NCI-H226 (cell line): ENCODE measurements at regions not wholly inside any gene's neighbourhood (a gene's known extent, or its start where the extent isn't known, plus 50 kb on each side); places are given as distances from the start of the nearest gene placed in this dataset.
"Not testable (repeated sequence)": the region's sequence is repeated elsewhere in the genome, so short reads cannot be mapped to it uniquely, and the experiment has no call there.

Experiments used
- DNase-seq: peaks from one replicate; pipeline ENCODE4 v3.0.0-alpha.2; 2015

DNA sequence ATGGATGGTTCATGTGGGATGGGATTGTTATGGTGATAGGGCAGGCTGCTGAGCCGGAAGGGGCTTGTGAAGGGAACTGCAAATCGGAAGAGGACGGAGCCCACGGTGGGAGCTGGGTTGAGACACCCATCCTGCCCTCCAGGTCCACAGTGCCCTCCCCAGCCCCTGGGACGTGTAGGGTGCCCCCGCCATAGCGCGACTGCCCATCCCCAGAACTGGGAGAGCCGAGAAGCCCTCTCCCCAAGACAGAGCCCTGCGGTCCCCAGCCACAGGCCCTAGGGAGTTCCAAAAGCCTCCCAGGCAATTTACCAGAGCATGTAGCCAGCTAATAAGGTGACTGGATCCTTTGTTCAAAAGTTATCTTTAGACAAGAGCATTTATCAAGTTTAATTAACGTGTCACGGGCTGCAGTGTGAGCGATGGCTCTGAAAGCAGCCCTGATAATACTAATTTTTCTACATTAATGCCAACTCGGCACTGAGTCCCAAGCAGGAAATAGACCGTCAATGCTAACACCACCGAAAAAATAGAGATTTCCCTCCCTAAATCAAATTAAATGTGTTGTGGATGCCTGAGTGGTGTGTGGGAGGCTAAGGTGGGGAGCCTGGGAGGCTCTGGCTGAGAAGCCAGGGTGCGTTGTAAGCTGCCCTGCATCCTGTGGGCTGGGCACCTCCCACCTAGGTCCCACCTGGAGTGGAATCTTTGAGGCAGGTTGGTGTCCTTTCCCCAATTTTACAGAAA is 76.8 kb upstream of the RTL6 start:
- no peak for DNase-seq

DNA sequence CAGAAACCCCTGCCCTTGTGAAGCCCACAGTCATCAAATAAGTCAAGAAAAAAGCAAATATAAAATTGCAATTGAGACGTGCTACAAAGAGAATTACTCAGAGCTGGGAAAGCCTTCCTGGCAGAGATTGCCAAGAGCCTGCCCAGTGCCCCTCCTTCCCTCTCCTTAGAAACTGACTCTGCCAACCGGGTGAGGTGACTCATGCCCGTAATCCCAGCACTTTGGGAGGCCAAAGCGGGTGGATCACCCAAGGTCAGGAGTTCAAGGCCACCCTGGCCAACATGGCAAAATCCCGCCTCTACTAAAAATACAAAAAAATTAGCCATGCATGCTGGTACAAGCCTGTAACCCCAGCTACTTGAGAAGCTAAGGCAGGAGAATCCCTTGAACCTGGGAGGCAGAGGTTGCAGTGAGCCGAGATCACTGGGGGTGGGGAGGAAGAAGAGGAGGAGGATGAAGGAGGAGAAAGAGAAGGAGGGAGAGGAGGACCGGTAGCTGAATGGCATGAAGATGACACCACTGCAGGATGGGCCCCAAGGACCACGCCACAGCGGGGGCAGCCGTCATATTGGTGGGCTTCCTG is 76.1 kb upstream of the RTL6 start:
- peak; percentile 65 for DNase-seq

DNA sequence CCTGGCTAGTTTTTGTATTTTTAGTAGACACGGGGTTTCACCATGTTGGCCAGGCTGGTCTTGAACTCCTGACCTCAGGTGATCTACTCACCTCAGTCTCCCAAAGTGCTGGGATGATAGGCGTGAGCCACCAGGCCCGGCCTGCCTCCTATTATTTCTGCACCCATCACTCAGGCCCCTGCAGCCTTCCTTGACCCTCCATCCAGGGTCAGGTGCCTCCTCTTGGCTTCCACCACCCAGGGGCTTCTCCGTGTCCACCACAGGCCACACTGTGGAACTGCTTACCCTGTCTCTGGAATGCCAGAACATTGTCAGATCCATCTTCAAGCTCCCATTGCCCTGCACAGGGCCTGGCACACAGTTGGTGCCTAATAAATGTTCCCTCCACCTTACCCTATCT is 75.4 kb upstream of the RTL6 start:
- DNase-seq = no peak

DNA sequence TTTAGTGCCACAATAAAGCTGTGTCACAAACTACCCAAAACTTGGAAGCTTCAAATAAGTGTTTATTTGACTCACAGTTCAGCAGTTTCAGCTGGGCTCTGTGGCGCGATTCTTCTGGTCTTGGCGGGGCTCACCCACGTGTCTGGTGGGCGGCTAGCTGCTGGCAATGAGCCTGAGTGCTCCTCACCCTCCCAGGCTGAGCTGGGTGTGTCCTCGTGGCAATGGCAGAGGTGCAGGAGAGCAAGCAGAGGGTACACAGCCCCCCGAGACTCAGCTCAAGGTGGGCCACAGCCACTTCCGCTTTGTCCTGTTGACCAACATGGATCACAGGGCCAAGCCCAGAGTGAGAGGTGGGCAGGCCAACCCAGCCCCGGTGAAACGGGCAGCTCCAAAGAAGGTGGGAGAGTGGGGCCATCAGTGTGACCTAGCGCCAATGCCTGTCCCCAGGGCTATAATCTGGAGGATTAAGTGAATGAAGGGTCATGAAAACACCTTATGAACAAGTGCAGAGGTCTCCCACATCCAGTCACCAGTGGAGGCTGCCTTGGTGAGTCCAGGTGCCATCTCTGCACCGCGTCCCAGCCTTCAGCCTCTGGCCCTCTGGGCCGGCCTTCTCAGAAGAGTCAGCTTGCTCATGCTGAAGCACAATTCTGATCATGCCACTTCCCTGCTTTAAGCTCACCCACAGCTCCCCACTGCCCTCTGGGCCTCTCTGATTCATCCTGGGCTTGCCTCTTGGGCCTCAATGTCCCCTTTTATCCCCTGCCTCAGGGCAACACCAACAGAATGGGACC is 74.6 kb upstream of the RTL6 start:
- no peak for DNase-seq

DNA sequence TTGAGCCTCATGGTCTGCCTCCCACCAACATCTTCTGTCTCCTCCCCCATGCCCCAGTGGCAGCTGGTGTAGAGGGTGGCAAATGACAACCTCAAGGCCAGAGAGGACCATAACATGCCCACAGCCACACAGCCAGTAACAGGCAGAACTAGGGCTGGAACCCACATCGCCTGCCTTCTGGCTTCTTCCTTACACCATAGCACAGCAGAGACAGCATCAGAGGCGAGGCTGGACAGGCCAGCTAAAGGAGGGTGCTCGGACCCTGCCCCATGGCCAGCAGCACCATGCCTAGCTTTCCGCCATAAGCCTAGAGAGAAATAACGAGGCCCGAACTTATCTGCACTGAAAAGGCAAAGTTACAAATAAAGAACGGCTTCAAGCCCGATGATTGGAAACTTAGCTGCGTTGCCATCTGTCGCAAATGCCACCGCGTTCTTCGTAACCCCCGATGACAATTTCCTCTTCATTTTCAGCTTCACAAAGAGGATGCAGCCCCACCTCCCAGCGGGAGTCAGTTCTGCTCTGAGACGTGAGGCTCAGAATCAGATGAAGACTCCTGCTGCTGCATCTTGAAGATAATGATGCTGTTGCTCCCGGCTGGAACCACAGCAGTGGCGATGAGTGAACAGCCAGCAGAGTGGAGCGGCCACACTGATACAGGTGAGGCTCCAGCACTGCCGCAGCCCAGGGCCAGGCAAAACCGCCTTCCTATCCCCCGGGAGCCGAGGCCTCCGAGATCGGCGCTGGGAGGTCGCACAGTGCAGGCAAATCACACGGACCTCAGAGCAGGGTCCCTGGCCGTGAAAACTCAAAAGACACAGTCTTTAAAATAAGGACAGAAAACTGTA is 73.8 kb upstream of the RTL6 start:
- DNase-seq = no peak

DNA sequence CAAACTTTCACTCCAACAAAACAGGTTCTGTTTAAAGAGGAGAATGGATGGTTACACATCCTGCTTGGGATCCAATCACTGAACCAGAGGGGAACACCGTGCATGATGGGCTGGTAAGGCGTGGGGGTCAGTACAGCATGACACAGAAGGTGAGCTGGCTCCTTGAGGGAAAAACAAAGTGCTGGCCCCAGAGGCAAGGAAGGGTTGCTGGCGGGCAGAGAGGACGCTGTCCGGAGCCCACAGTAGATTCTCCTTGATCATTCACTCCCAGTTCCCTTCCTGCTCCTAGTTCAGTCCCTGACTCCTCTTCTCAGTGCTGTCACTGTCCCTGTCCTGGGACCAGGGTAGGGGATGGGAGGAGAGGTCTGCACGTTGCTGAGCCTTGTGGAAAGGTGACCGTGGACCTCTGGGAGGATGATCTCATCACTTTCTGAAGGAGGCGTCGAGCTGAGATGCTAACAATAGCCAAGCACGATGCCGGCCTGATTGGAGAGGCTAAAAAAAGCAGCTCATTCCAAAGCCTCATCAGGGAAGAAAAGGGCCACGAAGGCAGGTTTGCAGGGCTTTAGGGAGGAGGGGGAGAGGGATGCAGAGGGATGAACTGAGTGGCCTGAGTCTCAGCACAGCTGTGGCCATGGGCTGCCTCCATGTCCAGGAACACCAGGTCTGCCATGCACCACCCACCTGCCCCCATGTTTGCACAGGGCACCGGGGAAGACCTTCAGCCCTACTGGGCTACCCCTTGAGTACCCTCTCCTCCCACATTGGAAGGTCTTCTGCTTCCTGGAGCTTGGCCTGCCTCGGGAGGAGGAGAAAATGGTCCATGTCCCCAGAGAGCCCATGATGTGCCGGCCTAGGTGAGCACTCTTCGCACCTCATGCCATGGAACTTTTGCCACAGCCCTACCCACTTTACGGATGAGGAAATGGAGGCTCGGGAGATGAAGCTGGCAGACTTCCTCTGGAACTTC is 72.7 kb upstream of the RTL6 start:
- DNase-seq = no peak

DNA sequence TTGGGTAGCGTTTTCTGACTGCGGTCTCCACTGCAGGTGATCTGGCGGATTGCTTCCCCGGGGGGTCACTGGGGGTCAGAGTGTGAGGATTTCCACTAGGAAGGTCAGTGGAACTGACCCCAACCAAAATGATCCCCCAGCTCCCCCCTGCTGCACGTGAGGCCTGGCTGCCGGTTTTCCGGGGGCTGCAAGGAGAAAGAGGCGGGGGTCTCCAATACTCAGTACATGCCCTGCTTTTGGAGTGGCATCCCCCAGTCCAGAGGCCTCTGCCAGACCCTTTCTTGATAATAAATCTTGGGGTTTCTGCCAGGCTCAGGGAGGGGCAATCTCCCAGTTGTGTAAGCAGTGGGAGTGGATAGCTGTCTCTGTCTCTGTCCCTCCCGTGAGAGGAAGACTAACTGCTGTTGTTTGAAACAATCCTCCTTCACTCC is 71.5 kb upstream of the RTL6 start:
- DNase-seq = no peak

DNA sequence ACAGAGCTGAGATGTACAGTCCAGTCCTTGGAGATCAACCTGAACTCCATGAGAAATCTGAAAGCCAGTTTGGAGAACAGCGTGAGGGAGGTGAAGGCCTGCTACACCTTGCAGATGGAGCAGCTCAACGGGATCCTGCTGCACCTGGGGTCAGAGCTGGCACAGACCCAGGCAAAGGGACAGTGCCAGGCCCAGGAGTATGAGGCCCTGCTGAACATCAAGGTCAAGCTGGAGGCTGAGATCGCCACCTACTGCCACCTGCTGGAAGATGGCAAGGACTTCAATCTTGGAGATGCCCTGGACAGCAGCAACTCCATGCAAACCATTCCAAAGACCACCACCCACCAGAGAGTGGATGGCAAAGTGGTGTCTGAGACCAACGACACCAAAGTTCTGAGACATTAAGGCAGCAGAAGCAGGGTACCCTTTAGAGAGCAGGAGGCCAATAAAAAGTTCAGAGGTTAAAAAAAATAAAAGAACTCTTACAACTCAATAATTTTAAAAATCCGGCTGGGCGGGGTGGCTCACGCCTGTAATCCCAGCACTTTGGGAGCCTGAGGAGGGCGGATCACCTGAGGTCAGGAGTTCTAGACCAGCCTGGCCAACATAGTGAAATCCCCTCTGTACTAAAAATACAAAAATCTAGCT is 69.9 kb upstream of the RTL6 start:
- no peak for DNase-seq

DNA sequence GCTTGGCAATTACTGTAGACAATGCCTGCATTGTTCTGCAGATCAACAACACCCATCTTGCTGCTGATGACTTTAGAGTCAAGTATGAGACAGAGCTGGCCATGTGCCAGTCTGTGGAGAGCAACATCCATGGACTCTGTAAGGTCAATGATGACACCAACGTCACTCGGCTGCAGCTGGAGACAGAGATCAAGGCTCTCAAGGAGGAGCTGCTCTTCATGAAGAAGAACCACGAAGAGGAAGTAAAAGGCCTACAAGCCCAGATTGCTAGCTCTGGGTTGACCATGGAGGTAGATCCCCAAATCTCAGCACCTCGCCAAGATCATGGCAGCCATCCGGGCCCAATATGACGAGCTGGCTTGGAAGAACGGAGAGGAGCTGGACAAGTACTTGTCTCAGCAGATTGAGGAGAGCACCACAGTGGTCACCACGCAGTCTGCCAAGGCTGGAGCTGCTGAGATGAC is 69.4 kb upstream of the RTL6 start:
- DNase-seq = not testable (repeated sequence)

DNA sequence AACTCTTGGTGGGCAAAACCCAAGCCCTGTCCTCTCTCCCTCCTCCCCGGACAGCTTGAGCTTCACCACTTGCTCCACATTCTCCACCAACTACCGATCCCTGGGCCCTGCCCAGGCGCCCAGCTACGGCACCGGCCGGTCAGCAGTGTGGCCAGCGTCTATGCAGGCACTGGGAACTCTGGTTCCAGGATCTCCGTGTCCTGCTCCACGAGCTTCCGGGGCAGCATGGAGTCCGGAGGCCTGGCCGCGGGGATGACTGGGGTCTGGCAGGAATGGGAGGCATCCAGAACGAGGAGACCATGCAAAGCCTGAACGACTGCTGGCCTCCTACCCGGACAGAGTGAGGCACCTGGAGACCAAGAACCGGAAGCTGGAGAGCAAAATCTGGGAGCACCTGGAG is 68.9 kb upstream of the RTL6 start:
- no peak for DNase-seq

DNA sequence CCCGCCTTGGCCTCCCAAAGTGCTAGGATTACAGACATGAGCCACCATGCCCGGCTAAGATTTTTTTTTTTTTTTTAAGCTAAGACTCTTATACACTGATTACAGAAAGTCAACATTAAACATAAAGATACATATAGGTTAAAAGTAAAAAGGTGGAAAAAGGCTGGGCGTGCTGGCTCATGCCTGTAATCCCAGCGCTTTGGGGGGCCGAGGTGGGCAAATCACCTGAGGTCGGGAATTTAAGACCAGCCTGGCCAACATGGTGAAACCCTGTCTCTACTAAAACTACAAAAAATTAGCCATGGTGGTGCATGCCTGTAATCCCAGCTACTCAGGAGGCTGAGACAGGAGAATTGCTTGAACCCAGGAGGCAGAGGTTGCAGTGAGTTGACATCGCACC is 64.6 kb upstream of the RTL6 start:
- DNase-seq = not testable (repeated sequence)

DNA sequence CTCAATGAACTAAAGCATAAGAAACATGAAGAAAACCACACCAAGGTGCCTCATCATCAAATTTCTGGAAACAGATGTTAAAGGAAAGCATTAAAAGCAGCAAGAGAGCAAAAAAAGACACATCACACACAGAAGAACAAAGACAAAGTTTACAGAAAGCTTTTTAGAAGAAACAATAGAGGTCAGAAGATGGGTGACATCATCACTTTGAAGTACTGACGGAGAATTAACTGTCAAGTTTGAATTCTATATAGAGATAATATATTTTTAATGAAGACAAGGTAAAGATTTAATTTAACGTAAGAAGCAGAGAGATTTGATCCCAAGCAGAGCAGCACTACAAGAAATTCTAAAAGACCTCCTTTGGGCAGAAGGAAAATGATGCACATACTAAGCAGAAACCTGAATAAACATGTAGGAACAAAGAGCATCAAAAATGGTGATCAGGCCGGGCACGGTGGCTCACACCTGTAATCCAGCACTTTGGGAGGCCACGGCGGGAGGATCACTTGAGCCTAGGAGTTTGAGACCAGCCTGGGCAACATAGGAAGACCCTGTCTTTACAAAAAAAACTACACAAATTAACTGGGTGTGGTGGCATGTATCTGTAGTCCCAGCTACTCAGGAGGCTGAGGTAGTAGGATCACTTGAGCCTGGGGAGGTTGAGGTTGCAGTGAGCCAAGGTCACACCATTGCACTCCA is 63.3 kb upstream of the RTL6 start:
- no peak for DNase-seq

DNA sequence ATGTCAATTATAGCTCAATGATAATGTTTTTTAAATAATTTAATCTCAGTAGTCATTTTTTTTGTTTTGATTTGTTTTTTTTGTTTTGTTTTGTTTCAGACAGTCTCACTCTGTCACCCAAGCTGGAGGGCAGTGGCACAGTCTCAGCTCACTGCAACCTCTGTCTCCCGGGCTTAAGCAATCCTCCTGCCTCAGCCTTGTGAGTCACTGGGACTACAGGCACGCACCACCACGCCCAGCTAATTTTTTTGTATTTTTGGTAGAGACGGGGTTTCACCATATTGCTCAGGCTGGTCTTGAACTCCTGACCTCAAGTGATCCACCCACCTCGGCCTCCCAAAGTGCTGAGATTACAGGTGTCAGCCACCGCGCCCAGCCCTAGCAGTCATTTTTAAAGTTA is 60.6 kb upstream of the RTL6 start:
- DNase-seq = not testable (repeated sequence)

DNA sequence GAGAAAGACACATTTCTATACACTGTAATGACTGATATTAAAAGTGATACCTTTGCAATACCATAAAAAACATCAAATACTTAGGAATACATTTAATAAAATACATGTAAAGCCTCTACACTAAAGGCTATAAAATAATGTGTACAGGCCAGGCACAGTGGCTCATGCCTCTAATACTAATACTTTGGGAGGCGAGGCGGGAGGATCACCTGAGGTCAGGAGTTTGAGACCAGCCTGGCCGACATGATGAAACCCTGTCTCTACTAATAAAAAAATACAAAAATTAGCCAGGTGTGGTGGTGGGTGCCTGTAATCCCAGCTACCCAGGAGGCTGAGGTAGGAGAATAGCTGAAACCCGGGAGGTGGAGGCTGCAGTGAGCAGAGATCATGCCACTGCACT is 59.8 kb upstream of the RTL6 start:
- not testable (repeated sequence) for DNase-seq

DNA sequence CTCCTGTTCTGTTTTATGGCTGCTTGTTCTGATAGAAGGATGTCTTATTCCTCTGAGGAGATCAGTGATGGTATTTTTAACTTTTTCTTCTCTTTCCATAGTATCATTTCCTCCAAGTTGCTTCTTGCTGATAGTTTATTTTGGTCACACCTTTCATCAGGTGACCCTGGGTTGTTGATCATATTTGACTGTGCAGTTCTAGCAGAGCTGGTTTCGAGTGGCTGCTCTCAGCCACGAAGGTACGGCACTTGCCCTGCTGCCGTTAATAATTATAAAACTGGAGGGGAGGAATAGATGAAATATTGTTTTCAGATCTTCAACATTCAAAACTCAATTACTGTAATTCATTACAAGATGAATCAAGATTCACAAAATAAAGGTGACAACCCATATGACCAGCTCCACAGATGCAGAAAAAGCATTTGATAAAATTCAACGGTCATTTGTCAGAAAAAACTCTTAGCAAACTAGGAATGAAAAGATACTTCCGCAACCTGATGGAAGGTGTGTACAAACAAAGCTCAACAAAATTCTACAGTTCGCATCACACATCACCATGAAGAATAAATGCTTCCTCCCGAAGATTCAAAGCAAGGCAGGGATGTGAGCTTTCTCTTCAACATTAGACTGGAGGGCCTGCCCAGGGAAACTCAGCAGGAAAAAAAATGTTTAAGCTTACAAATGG is 59.2 kb upstream of the RTL6 start:
- no peak for DNase-seq

DNA sequence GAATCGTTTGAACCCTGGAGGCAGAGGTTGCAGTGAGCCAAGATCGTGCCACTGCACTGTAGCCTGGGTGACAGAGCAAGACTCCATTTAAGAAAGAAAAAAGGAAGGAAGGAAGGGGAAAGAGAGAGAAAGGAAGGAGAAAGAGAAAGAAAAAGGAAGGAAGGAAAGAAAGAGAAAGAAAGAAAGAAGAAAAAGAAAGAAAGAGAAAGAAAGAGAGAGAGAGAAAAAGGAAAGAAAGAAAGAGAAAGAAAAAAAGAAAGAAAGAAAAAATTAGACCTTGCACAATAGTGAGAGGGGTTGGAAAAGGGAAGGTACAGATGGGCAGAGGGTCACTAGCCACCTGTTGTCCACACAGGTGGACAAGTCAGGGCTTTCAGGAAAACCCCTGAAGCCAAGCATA is 57.6 kb upstream of the RTL6 start:
- no peak for DNase-seq

DNA sequence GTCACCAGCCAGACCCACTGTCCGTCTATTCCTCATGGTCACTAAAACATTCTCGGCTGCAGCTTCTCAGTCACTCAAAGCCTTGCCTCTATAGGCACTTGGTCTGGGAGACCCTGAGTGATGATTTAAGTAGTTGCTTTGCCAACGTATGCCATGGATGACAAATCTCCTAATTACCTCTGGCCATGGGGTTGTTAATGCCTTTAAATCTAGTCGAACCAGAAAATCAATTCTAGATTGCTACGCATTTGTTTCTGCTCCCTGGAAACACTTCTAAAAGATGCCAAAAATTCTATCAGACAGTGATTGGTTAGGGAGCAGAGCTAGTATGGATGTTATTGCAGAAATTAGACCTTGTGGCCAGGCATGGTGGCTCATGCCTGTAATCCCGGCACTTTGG is 57.0 kb upstream of the RTL6 start:
- no peak for DNase-seq

DNA sequence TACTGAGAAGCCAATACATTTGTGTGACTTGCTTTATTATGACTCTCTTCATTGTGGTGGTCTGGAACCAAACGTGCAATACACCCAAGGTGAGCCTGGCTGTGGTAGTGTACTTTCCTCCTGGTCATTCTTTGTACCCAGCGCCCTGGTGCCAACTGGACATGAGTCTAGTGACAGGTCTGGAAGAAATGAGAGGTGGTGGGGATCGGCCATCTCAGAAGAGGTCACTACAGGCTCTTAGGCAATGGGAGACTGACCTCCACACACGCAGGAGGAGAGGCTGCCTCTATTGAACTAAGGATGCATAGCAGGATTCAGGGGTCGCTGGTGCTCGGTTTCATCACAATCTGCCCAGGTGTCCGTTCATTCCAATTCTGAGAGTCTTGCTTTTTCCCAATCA is 56.4 kb upstream of the RTL6 start:
- DNase-seq = no peak

DNA sequence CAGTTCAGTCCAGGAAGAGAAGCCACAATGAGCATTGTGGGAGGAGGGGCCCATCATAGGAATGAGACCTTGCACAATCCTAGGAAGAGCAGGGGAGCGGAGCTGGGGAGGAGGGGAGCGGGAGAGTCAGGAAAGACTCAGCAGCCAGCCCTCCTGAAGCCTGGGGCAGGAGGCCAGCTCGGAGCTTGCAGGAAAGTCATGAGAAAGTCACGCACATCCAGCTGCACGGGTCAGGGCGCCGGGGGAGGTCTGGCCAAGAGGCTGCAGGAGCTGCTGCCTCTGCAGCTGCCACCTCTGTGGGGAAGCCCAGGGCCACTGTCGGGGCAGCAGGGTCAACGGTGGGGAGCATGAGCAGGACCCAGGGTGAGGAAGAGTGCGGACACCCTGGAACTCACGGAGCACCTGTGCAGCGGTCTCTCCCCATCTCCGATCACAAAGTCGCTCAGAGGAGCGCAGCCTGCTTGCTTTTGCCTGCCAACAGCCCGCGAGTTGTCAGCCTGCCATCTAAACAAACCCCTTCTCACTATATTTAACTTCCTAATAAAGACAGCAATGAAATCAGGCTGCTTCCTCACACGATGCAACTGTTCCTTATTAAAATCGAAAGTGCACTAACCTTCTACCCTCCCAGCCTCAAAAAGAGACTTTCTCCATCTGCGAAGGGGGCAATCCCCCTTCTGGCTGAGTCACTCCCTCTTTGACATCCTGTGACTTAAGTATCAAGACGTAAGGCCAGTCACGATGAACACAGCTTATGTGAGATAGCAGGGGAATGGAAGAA is 52.9 kb upstream of the RTL6 start:
- peak; percentile 82 for DNase-seq
